ENCODE measurements at regions not wholly inside any gene's neighbourhood (a gene's known extent, or its start where the extent isn't known, plus 50 kb on each side); places are given as distances from the start of the nearest gene placed in this dataset.

DNA sequence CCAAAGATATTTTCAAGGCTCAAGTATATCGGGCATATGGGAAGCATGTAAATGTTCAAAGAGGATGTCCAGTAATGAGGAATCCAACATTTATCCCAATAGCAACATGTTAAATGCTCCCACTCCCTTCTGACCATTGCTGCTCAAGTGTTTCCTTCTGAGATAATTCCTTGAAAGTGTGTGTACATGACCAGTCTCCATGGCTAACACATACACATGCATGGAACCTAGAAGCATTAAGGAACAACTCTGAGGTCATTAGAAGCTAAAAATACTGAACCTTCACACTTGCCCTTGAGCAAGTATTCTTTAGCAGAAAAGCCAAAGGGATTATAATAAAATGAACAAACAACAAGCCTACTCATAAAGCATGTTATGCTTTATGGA is 433.8 kb upstream of the TCF4 start:
- H3K27me3 Mint-ChIP-seq: no peaks in the 10 kb centered on the region
- intact Hi-C loops (cut with micrococcal nuclease): no loop called here
- no peak overlapping the region for H3K4me3 Mint-ChIP-seq
- no peak for DNase-seq
- ChIA-PET POLR2A (no interaction called here), CTCF (no interaction called here)
- no peak overlapping the region for H3K27ac Mint-ChIP-seq
- no peaks in the 10 kb centered on the region for H3K36me3 Mint-ChIP-seq
- H3K9me3 Mint-ChIP-seq: no peaks in the 10 kb centered on the region
- no peaks in the 10 kb centered on the region for H3K4me1 Mint-ChIP-seq (ENCODE audit: low read depth)

DNA sequence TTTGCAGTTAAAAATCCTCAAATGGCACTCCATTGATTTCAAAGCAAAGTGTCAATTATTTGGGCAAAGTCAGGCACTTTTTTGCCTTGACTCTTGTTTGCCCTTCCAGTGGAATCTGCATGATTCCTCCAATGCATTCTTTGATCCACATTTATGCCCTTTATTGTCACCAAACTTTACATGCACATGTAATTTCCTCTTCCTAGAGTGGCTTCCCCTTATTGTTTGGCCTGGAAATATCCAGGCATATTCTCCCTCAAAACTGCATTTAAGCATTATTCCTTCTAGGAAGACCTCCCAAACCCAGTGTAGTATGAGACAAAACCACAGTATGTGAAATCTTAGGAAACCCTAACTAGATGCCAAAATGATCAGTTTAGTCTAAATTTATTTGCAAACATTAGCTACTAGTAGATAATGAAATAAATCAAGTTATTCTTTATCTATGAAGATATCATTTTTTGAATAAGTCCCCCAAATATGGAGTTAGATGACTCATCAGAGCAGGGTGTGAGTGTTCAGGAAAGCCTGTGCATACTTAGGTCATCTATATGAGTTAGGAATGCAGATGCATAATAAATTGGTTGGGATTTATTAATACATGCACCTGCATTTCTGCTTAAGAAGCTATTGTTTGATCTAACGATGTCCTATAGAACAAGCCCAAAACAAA is 433.3 kb upstream of the TCF4 start:
- no peaks in the 10 kb centered on the region for H3K27me3 Mint-ChIP-seq
- H3K4me3 Mint-ChIP-seq: no peak overlapping the region
- POLR2A ChIA-PET: no interaction called here
- no peaks in the 10 kb centered on the region for H3K9me3 Mint-ChIP-seq
- DNase-seq: no peak
- no peak overlapping the region for H3K27ac Mint-ChIP-seq
- intact Hi-C loops (cut with micrococcal nuclease): no loop called here
- H3K36me3 Mint-ChIP-seq: no peaks in the 10 kb centered on the region
- no peaks in the 10 kb centered on the region for H3K4me1 Mint-ChIP-seq (ENCODE audit: low read depth)
- CTCF ChIA-PET: no interaction called here

DNA sequence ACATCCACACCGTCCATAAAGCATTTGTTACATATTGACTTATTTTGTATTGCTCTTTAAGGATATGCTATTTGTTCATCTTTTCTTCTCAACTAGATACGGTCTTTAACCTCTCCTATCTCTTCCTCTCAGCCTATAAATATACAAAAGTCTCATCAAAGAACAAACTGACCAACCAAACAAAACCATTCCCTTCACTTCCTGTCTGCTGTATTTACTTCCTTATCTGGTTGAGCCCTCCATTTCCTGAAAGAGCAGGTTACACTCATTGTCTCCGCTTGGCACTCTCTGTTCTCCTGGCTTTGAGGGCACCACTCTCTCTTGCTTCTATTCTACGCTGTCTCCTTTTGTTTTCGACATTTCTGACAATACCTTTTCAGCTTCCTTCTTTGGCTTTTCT is 431.9 kb upstream of the TCF4 start:
- CTCF ChIA-PET: no interaction called here

GRCh38 chr18:56019156-56019555 is 431.2 kb upstream of the TCF4 start:
- Mint-ChIP-seq H3K9me3 (peaks cover 5% of the 10 kb centered on the region), H3K27ac (no peak overlapping the region), H3K4me3 (no peak overlapping the region), H3K4me1 (ENCODE audit: low read depth) (no peaks in the 10 kb centered on the region), H3K27me3 (no peaks in the 10 kb centered on the region), H3K36me3 (no peaks in the 10 kb centered on the region)
- ChIA-PET CTCF (no interaction called here), POLR2A (no interaction called here)
- intact Hi-C loops (cut with micrococcal nuclease): no loop called here
- no peak for DNase-seq

More for the DNA sequence above, 431.9 kb upstream of the TCF4 start:
- DNase-seq: no peak
- H3K9me3 Mint-ChIP-seq: peaks cover 2% of the 10 kb centered on the region
- no peaks in the 10 kb centered on the region for H3K27me3 Mint-ChIP-seq
- intact Hi-C loops (cut with micrococcal nuclease): no loop called here
- POLR2A ChIA-PET: no interaction called here
- H3K27ac Mint-ChIP-seq: no peak overlapping the region
- no peaks in the 10 kb centered on the region for H3K4me1 Mint-ChIP-seq (ENCODE audit: low read depth)
- no peaks in the 10 kb centered on the region for H3K36me3 Mint-ChIP-seq
- H3K4me3 Mint-ChIP-seq: no peak overlapping the region

GRCh38 chr18:56009411-56009810 is 421.4 kb upstream of the TCF4 start:
- H3K9me3 Mint-ChIP-seq: peaks cover 17% of the 10 kb centered on the region

GRCh38 chr18:56003720-56004088 is 415.7 kb upstream of the TCF4 start:
- H3K4me1 Mint-ChIP-seq (ENCODE audit: low read depth): no peaks in the 10 kb centered on the region
- ChIA-PET POLR2A (no interaction called here), CTCF (no interaction called here)
- intact Hi-C loops (cut with micrococcal nuclease): no loop called here
- H3K36me3 Mint-ChIP-seq: no peaks in the 10 kb centered on the region
- H3K27ac Mint-ChIP-seq: no peak overlapping the region
- no peak for DNase-seq
- no peak overlapping the region for H3K4me3 Mint-ChIP-seq
- H3K9me3 Mint-ChIP-seq: peaks cover 2% of the 10 kb centered on the region
- H3K27me3 Mint-ChIP-seq: no peaks in the 10 kb centered on the region

More at GRCh38 chr18:56009411-56009810, 421.4 kb upstream of the TCF4 start:
- no peak overlapping the region for H3K27ac Mint-ChIP-seq
- ChIA-PET CTCF (no interaction called here), POLR2A (no interaction called here)
- no peaks in the 10 kb centered on the region for H3K27me3 Mint-ChIP-seq
- H3K4me1 Mint-ChIP-seq (ENCODE audit: low read depth): no peaks in the 10 kb centered on the region
- H3K4me3 Mint-ChIP-seq: no peak overlapping the region
- DNase-seq: no peak
- no peaks in the 10 kb centered on the region for H3K36me3 Mint-ChIP-seq
- intact Hi-C loops (cut with micrococcal nuclease): no loop called here

DNA sequence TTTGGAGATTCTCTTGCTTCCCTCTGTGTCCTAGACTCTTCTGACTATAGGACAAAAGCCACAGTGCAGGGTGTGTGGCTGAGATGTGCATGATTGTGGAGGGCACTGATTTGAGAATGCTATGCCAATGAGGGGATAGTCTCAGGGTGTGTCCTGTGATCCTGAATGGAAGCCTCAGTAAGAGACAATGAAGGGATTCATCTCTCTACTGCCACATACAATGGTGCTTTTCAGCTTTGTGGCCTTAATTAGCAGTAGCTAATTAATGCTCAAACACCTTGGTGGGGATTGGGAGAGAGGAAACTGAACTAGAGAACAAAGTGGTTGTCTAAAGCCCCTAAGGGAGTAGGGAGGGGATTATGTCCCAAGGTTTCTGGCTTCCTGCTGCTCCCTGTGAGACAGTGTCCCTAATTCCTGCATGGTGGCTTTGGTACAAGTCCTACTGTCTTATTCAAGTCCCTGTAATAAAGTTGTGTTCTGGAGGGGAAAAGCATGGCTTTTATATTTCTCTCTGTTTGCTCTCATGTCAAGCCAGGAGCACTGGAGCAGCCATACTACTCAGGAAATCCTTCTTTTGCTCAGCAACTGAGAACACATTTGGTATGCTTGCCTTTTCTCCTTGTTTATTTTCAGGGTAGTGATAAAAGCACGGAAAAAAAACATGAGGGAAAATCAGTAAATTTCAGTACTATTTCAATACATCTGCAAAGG is 415.2 kb upstream of the TCF4 start:
- intact Hi-C loops (cut with micrococcal nuclease): no loop called here
- Mint-ChIP-seq H3K36me3 (no peaks in the 10 kb centered on the region), H3K27me3 (no peaks in the 10 kb centered on the region), H3K4me1 (ENCODE audit: low read depth) (no peaks in the 10 kb centered on the region), H3K27ac (no peak overlapping the region), H3K4me3 (no peak overlapping the region), H3K9me3 (peaks cover 2% of the 10 kb centered on the region)
- ChIA-PET POLR2A (no interaction called here), CTCF (no interaction called here)
- DNase-seq: no peak

- intact Hi-C loops (cut with micrococcal nuclease): no loop called here
- CTCF ChIA-PET: no interaction called here
- no peaks in the 10 kb centered on the region for H3K27me3 Mint-ChIP-seq
- no peak overlapping the region for H3K27ac Mint-ChIP-seq
- POLR2A ChIA-PET: no interaction called here
- no peak for DNase-seq
- no peaks in the 10 kb centered on the region for H3K36me3 Mint-ChIP-seq
- no peaks in the 10 kb centered on the region for H3K4me1 Mint-ChIP-seq (ENCODE audit: low read depth)
- peaks cover 2% of the 10 kb centered on the region for H3K9me3 Mint-ChIP-seq
- H3K4me3 Mint-ChIP-seq: no peak overlapping the region
Measured at GRCh38 chr18:56001576-56001975, 413.6 kb upstream of the TCF4 start.

GRCh38 chr18:56000041-56000440 is 412.0 kb upstream of the TCF4 start:
- intact Hi-C loops (cut with micrococcal nuclease): no loop called here
- Mint-ChIP-seq H3K36me3 (no peaks in the 10 kb centered on the region), H3K27me3 (no peaks in the 10 kb centered on the region), H3K9me3 (peaks cover 2% of the 10 kb centered on the region), H3K4me3 (no peak overlapping the region), H3K4me1 (ENCODE audit: low read depth) (no peaks in the 10 kb centered on the region), H3K27ac (no peak overlapping the region)
- DNase-seq: no peak
- ChIA-PET POLR2A (no interaction called here), CTCF (no interaction called here)

GRCh38 chr18:55999641-56000040 is 411.6 kb upstream of the TCF4 start:
- Mint-ChIP-seq H3K4me3 (no peak overlapping the region), H3K36me3 (no peaks in the 10 kb centered on the region), H3K27ac (no peak overlapping the region), H3K9me3 (peaks cover 2% of the 10 kb centered on the region), H3K4me1 (ENCODE audit: low read depth) (no peaks in the 10 kb centered on the region), H3K27me3 (no peaks in the 10 kb centered on the region)
- intact Hi-C loops (cut with micrococcal nuclease): no loop called here
- no peak for DNase-seq
- ChIA-PET POLR2A (no interaction called here), CTCF (no interaction called here)

- H3K27ac Mint-ChIP-seq: no peak overlapping the region
- peaks cover 2% of the 10 kb centered on the region for H3K9me3 Mint-ChIP-seq
- no peaks in the 10 kb centered on the region for H3K4me1 Mint-ChIP-seq (ENCODE audit: low read depth)
- intact Hi-C loops (cut with micrococcal nuclease): no loop called here
- no peaks in the 10 kb centered on the region for H3K36me3 Mint-ChIP-seq
- DNase-seq: no peak
- CTCF ChIA-PET: no interaction called here
- no peaks in the 10 kb centered on the region for H3K27me3 Mint-ChIP-seq
- H3K4me3 Mint-ChIP-seq: no peak overlapping the region
- POLR2A ChIA-PET: interaction anchor here (0.6 kb wide), 1 partner anchor 1373 kb away, joined by 3 read pairs; no protein-coding TSS in a partner anchor
Measured at GRCh38 chr18:55998801-55999385, 410.9 kb upstream of the TCF4 start.

GRCh38 chr18:55998071-55998522 is 410.1 kb upstream of the TCF4 start:
- Mint-ChIP-seq H3K4me1 (ENCODE audit: low read depth) (no peaks in the 10 kb centered on the region), H3K4me3 (no peak overlapping the region), H3K36me3 (no peaks in the 10 kb centered on the region), H3K27me3 (no peaks in the 10 kb centered on the region), H3K9me3 (peaks cover 2% of the 10 kb centered on the region), H3K27ac (no peak overlapping the region)
- ChIA-PET POLR2A (no interaction called here), CTCF (no interaction called here)
- intact Hi-C loops (cut with micrococcal nuclease): no loop called here
- DNase-seq: no peak

GRCh38 chr18:55997151-55997561 is 409.2 kb upstream of the TCF4 start:
- H3K27me3 Mint-ChIP-seq: no peaks in the 10 kb centered on the region
- H3K4me1 Mint-ChIP-seq (ENCODE audit: low read depth): no peaks in the 10 kb centered on the region
- DNase-seq: no peak
- intact Hi-C loops (cut with micrococcal nuclease): no loop called here
- CTCF ChIA-PET: no interaction called here
- peaks cover 5% of the 10 kb centered on the region for H3K9me3 Mint-ChIP-seq
- H3K27ac Mint-ChIP-seq: no peak overlapping the region
- no peak overlapping the region for H3K4me3 Mint-ChIP-seq
- no peaks in the 10 kb centered on the region for H3K36me3 Mint-ChIP-seq
- POLR2A ChIA-PET: no interaction called here
